Liver (tissue), 8 donors: ENCODE measurements at regions not wholly inside any gene's neighbourhood (a gene's known extent, or its start where the extent isn't known, plus 50 kb on each side); places are given as distances from the start of the nearest gene placed in this dataset.

ENCODE experiments used
- DNase-seq: peaks from one replicate; pipeline ENCODE4 v3.0.0-alpha.2; 2017; ENCODE audit warnings: low spot score
- H3K27ac ChIP-seq, 2 donors: one replicate each; pipeline ENCODE4 v1.7.0; 2013; ENCODE audit warnings: inconsistent platforms in 2 of 2, low read length in 2 of 2, control low read depth in 1 of 2, low read depth in 1 of 2, mild to moderate bottlenecking in 1 of 2
- H3K27me3 ChIP-seq, 4 donors: one replicate each; pipeline versions ENCODE4 v1.6.1 to v1.7.0; 2013; ENCODE audit warnings: low read length in 3 of 4, inconsistent platforms in 1 of 4, mild to moderate bottlenecking in 1 of 4, moderate library complexity in 1 of 4; ENCODE audit not compliant: control insufficient read depth in 4 of 4, insufficient read depth in 4 of 4
- H3K36me3 ChIP-seq, 4 donors: one replicate each; pipeline versions ENCODE4 v1.6.1 to v1.7.0; 2013; ENCODE audit warnings: low read length in 3 of 4, mild to moderate bottlenecking in 3 of 4, low read depth in 1 of 4, moderate library complexity in 1 of 4; ENCODE audit not compliant: control insufficient read depth in 4 of 4, insufficient read depth in 3 of 4
- H3K4me1 ChIP-seq, 4 donors: one replicate each; pipeline versions ENCODE4 v1.6.1 to v1.7.0; 2013; ENCODE audit warnings: low read length in 3 of 4, mild to moderate bottlenecking in 3 of 4, moderate library complexity in 1 of 4; ENCODE audit not compliant: control insufficient read depth in 4 of 4, insufficient read depth in 4 of 4
- H3K4me3 ChIP-seq, 3 donors: one replicate each; pipeline versions ENCODE4 v1.6.1 to v1.7.0; 2013; ENCODE audit warnings: low read length in 3 of 3, control low read depth in 1 of 3, low read depth in 1 of 3, mild to moderate bottlenecking in 1 of 3
- H3K9ac ChIP-seq, 2 donors: one replicate each; pipeline ENCODE4 v1.7.0; 2013; ENCODE audit warnings: low read length in 2 of 2, mild to moderate bottlenecking in 2 of 2, moderate library complexity in 2 of 2, control low read depth in 1 of 2, low read depth in 1 of 2
- H3K9me3 ChIP-seq, 4 donors: one replicate each; pipeline versions ENCODE4 v1.6.1 to v1.7.0; 2013; ENCODE audit warnings: low read length in 3 of 4; ENCODE audit not compliant: control insufficient read depth in 4 of 4
- ATF3 ChIP-seq: IDR thresholded peaks from 2 replicates; pipeline ENCODE4 v1.6.1; 2016; ENCODE audit warnings: antibody characterized with exemption
- CTCF ChIP-seq: fragments of 150-350 bp; IDR thresholded peaks from 2 replicates; pipeline ENCODE4 v1.5.1; 2017; ENCODE audit warnings: improper control_type of control experiment, low read depth, low read length; ENCODE audit not compliant: missing input control
- EGR1 ChIP-seq, 2 donors: IDR thresholded peaks; 2 replicates each; pipeline ENCODE4 v1.6.1; 2016 to 2018; ENCODE audit warnings: antibody characterized with exemption in 2 of 2, low read depth in 2 of 2
- FOXA1 ChIP-seq: IDR thresholded peaks from 2 replicates; pipeline ENCODE4 v1.6.1; 2016; ENCODE audit warnings: antibody characterized with exemption
- GABPA ChIP-seq, 2 donors: IDR thresholded peaks in 1 of 2; conservative IDR thresholded peaks in 1 of 2; 2 replicates each; pipeline ENCODE4 v1.6.1; 2016; ENCODE audit warnings: antibody characterized with exemption in 2 of 2, mild to moderate bottlenecking in 1 of 2, moderate library complexity in 1 of 2
- HNF4A ChIP-seq, 2 donors: conservative IDR thresholded peaks; 2 replicates each; pipeline ENCODE4 v1.6.1; 2016; ENCODE audit warnings: antibody characterized with exemption in 2 of 2, mild to moderate bottlenecking in 2 of 2
- HNF4G ChIP-seq: IDR thresholded peaks from 2 replicates; pipeline ENCODE4 v1.6.1; 2016; ENCODE audit warnings: antibody characterized with exemption
- JUND ChIP-seq, 2 donors: IDR thresholded peaks; 2 replicates each; pipeline ENCODE4 v1.6.1; 2016; ENCODE audit warnings: antibody characterized with exemption in 2 of 2
- MAX ChIP-seq: IDR thresholded peaks from 2 replicates; pipeline ENCODE4 v1.6.1; 2016; ENCODE audit warnings: antibody characterized with exemption
- NR2F2 ChIP-seq: IDR thresholded peaks from 2 replicates; pipeline ENCODE4 v1.6.1; 2016; ENCODE audit warnings: antibody characterized with exemption
- RAD21 ChIP-seq, 2 donors: IDR thresholded peaks; 2 replicates each; pipeline ENCODE4 v1.6.1; 2016; ENCODE audit warnings: antibody characterized with exemption in 2 of 2, mild to moderate bottlenecking in 2 of 2
- REST ChIP-seq: IDR thresholded peaks from 2 replicates; pipeline ENCODE4 v1.6.1; 2016; ENCODE audit warnings: antibody characterized with exemption, mild to moderate bottlenecking
- RXRA ChIP-seq, 2 donors: IDR thresholded peaks; 2 replicates each; pipeline ENCODE4 v1.6.1; 2017 to 2018; ENCODE audit warnings: antibody characterized with exemption in 2 of 2, mild to moderate bottlenecking in 1 of 2
- SP1 ChIP-seq: IDR thresholded peaks from 2 replicates; pipeline ENCODE4 v1.6.1; 2018; ENCODE audit warnings: antibody characterized with exemption, mild to moderate bottlenecking
- TAF1 ChIP-seq: conservative IDR thresholded peaks from 2 replicates; pipeline ENCODE4 v1.6.1; 2016; ENCODE audit warnings: antibody characterized with exemption, mild to moderate bottlenecking
- ZBTB33 ChIP-seq: IDR thresholded peaks from 2 replicates; pipeline ENCODE4 v1.6.1; 2016; ENCODE audit warnings: antibody characterized with exemption
- WGBS: extraction: QIAGEN DNeasy Blood & Tissue Kit; methylation state at CpG from one replicate; pipeline ENCODE4 v1.1.7; 2013; 5-methylcytosine and 5-hydroxymethylcytosine counted together
- donor health status: healthy.
- donor health status: healthy.
- donor health status: healthy.
- donor health status: healthy.
- donor health status: healthy.

GRCh38 chr10:131427901-131428300 is 116.4 kb upstream of the TCERG1L start:
- WGBS = 96% methylated on average over 8 of the region's 8 CpGs
- no peaks in the 10 kb centered on the region for H3K36me3 ChIP-seq

GRCh38 chr10:131429141-131429540 is 117.6 kb upstream of the TCERG1L start:
- TF ChIP-seq EGR1 (IDR thresholded peaks at IDR 0.05; ENCODE audit: low read depth in 2 of 2) (no peak), HNF4A (conservative IDR thresholded peaks at IDR 0.05) (no peak), RXRA (IDR thresholded peaks at IDR 0.05) (no peak), JUND (IDR thresholded peaks at IDR 0.05) (no peak), ZBTB33 (no peak), REST (no peak), FOXA1 (no peak)
- Histone ChIP-seq H3K9me3 (no peaks in the 10 kb centered on the region), H3K27me3 (peaks cover 0 to 2% (median 0%) of the 10 kb centered on the region in 4 donors), H3K27ac (no peak overlapping the region), H3K36me3 (no peaks in the 10 kb centered on the region), H3K4me3 (no peak overlapping the region), H3K4me1 (no peaks in the 10 kb centered on the region), H3K9ac (no peak overlapping the region)
- WGBS = 72% methylated on average over 5 of the region's 5 CpGs
- no peak for DNase-seq

More at GRCh38 chr10:131427901-131428300, 116.4 kb upstream of the TCERG1L start:
- Histone ChIP-seq H3K9ac (no peak overlapping the region), H3K9me3 (no peaks in the 10 kb centered on the region), H3K27me3 (peaks cover 0 to 2% (median 0%) of the 10 kb centered on the region in 4 donors), H3K4me1 (no peaks in the 10 kb centered on the region), H3K27ac (no peak overlapping the region), H3K4me3 (no peak overlapping the region)
- DNase-seq = no peak
- TF ChIP-seq ATF3 (no peak), HNF4G (no peak), GABPA (IDR thresholded peaks at IDR 0.05 in 1 of 2, conservative IDR thresholded peaks at IDR 0.05 in 1 of 2) (no peak), RAD21 (IDR thresholded peaks at IDR 0.05) (no peak), NR2F2 (no peak), TAF1 (no peak)

GRCh38 chr10:131429942-131430341 is 118.4 kb upstream of the TCERG1L start:
- Histone ChIP-seq H3K9ac (no peak overlapping the region), H3K36me3 (no peaks in the 10 kb centered on the region), H3K27me3 (peaks cover 0 to 2% (median 0%) of the 10 kb centered on the region in 4 donors), H3K4me1 (no peaks in the 10 kb centered on the region), H3K27ac (no peak overlapping the region), H3K9me3 (no peaks in the 10 kb centered on the region), H3K4me3 (no peak overlapping the region)
- no peak for DNase-seq
- WGBS = 83% methylated on average over 14 of the region's 14 CpGs
- no peak for TF ChIP-seq GABPA (IDR thresholded peaks at IDR 0.05 in 1 of 2, conservative IDR thresholded peaks at IDR 0.05 in 1 of 2)
- no peak for TF ChIP-seq NR2F2
- no peak for TF ChIP-seq ATF3
- no peak for TF ChIP-seq RAD21 (IDR thresholded peaks at IDR 0.05)
- TF ChIP-seq RXRA (IDR thresholded peaks at IDR 0.05) = no peak
- no peak for TF ChIP-seq MAX
- TF ChIP-seq SP1 = no peak
- no peak for TF ChIP-seq REST
- TF ChIP-seq CTCF = no peak
- TF ChIP-seq TAF1 = no peak
- no peak for TF ChIP-seq FOXA1
